GM19372 (cell line): ENCODE measurements at regions not wholly inside any gene's neighbourhood (a gene's known extent, or its start where the extent isn't known, plus 50 kb on each side); places are given as distances from the start of the nearest gene placed in this dataset.
A peak's percentile ranks its signal among the peaks of the same experiment; 100 is the strongest.
"Not testable (repeated sequence)": the region's sequence is repeated elsewhere in the genome, so short reads cannot be mapped to it uniquely, and the experiment has no call there.

Source experiments
- ATAC-seq: cut with Tn5 transposase; IDR thresholded peaks from one replicate; pipeline ENCODE4 v1.9.1; 2021; ENCODE audit warnings: mild to moderate bottlenecking, low read depth, moderate library complexity; ENCODE audit not compliant: unreplicated experiment

- ATAC-seq: no peak
Observed at GRCh38 chr7:125423458-125424155, 494.0 kb upstream of the POT1 start.

GRCh38 chr7:125421407-125421806 is 491.8 kb upstream of the POT1 start:
- not testable (repeated sequence) for ATAC-seq

GRCh38 chr7:125412890-125413665 is 483.5 kb upstream of the POT1 start:
- no peak for ATAC-seq

GRCh38 chr7:125409921-125410320 is 480.3 kb upstream of the POT1 start:
- ATAC-seq: no peak

GRCh38 chr7:125406111-125406510 is 476.5 kb upstream of the POT1 start:
- ATAC-seq: no peak

GRCh38 chr7:125399408-125399807 is 469.8 kb upstream of the POT1 start:
- ATAC-seq: no peak

- no peak for ATAC-seq
Observed at GRCh38 chr7:125396466-125397151, 467.0 kb upstream of the POT1 start.

GRCh38 chr7:125391921-125392320 is 462.3 kb upstream of the POT1 start:
- no peak for ATAC-seq

GRCh38 chr7:125390981-125391380 is 461.4 kb upstream of the POT1 start:
- no peak for ATAC-seq

GRCh38 chr7:125386211-125386610 is 456.6 kb upstream of the POT1 start:
- no peak for ATAC-seq

GRCh38 chr7:125383324-125383723 is 453.7 kb upstream of the POT1 start:
- ATAC-seq: no peak

- ATAC-seq: no peak
Observed at GRCh38 chr7:125382401-125382800, 452.8 kb upstream of the POT1 start.

- ATAC-seq: no peak
Observed at GRCh38 chr7:125375942-125376341, 446.3 kb upstream of the POT1 start.

- no peak for ATAC-seq
Observed at GRCh38 chr7:125370502-125370901, 440.9 kb upstream of the POT1 start.

GRCh38 chr7:125363873-125364272 is 434.2 kb upstream of the POT1 start:
- ATAC-seq: no peak

GRCh38 chr7:125358551-125359167 is 429.0 kb upstream of the POT1 start:
- no peak for ATAC-seq

GRCh38 chr7:125357676-125358455 is 428.2 kb upstream of the POT1 start:
- ATAC-seq: no peak

GRCh38 chr7:125355899-125356298 is 426.3 kb upstream of the POT1 start:
- ATAC-seq: peak; percentile 61

GRCh38 chr7:125347269-125347668 is 417.6 kb upstream of the POT1 start:
- no peak for ATAC-seq

- no peak for ATAC-seq
Observed at GRCh38 chr7:125338110-125338509, 408.5 kb upstream of the POT1 start.
